ENCODE measurements at regions not wholly inside any gene's neighbourhood (a gene's known extent, or its start where the extent isn't known, plus 50 kb on each side); places are given as distances from the start of the nearest gene placed in this dataset.

GRCh38 chr20:58025233-58025632 lies 203.2 kb downstream of the ANKRD60 start:
- TF ChIP-seq CTCF (conservative IDR thresholded peaks at IDR 0.05; ENCODE audit: low read depth, low read length) (no peak), EZH2 (IDR thresholded peaks at IDR 0.05; ENCODE audit: borderline replicate concordance, low read depth, low read length, poor library complexity, severe bottlenecking) (no peak)
